SK-N-SH treated with all-trans-retinoic acid at 6 μM for 48 hours (cell line): ENCODE measurements at regions not wholly inside any gene's neighbourhood (a gene's known extent, or its start where the extent isn't known, plus 50 kb on each side); places are given as distances from the start of the nearest gene placed in this dataset.

ENCODE experiments used
- ATAC-seq: fragments of 200-7000 bp; cut with Tn5 transposase; 3 replicates; pipeline ENCODE4 v1.9.1; 2020; ENCODE audit warnings: mild to moderate bottlenecking, moderate library complexity
- ARNTL ChIP-seq: fragments of 450-650 bp; formaldehyde crosslinking; IDR thresholded peaks from 2 replicates; pipeline ENCODE4 v1.5.0; 2020; ENCODE audit warnings: low read depth, mild to moderate bottlenecking, moderate library complexity, borderline replicate concordance
- BACH2 ChIP-seq: fragments of 250-450 bp; sonication (Bioruptor Pico); IDR thresholded peaks from 2 replicates; pipeline ENCODE4 v1.9.0; 2021; ENCODE audit warnings: mild to moderate bottlenecking, borderline replicate concordance
- CSDC2 ChIP-seq: fragments of 250-450 bp; sonication (Bioruptor Pico); IDR thresholded peaks from 2 replicates; pipeline ENCODE4 v1.5.0; 2020; ENCODE audit warnings: mild to moderate bottlenecking, moderate library complexity
- ESRRG ChIP-seq: fragments of 250-450 bp; sonication (Bioruptor Pico); IDR thresholded peaks from 2 replicates; pipeline ENCODE4 v1.6.1; 2021; ENCODE audit warnings: mild to moderate bottlenecking
- GLIS3 ChIP-seq: fragments of 250-450 bp; sonication (Bioruptor Pico); IDR thresholded peaks from 2 replicates; pipeline ENCODE4 v1.5.0; 2020; ENCODE audit warnings: mild to moderate bottlenecking, moderate library complexity
- ISL1 ChIP-seq: fragments of 250-450 bp; sonication (Bioruptor Pico); IDR thresholded peaks from 2 replicates; pipeline ENCODE4 v2.1.2; 2022; ENCODE audit warnings: mild to moderate bottlenecking, moderate library complexity
- OSR1 ChIP-seq: fragments of 250-450 bp; sonication (Bioruptor Pico); IDR thresholded peaks from 2 replicates; pipeline ENCODE4 v1.8.0; 2022; ENCODE audit warnings: moderate library complexity, mild to moderate bottlenecking, inconsistent platforms
- PATZ1 ChIP-seq: fragments of 250-450 bp; sonication (Bioruptor Pico); IDR thresholded peaks from 2 replicates; pipeline ENCODE4 v1.8.0; 2020; ENCODE audit warnings: mild to moderate bottlenecking, moderate library complexity, borderline replicate concordance
- POU6F1 ChIP-seq: fragments of 250-450 bp; sonication (Bioruptor Pico); IDR thresholded peaks from 2 replicates; pipeline ENCODE4 v1.8.0; 2021; ENCODE audit warnings: low read depth, mild to moderate bottlenecking, moderate library complexity, borderline replicate concordance
- PPARA ChIP-seq: fragments of 250-450 bp; sonication (Bioruptor Pico); IDR thresholded peaks from 2 replicates; pipeline ENCODE4 v1.5.0; 2020; ENCODE audit warnings: mild to moderate bottlenecking, borderline replicate concordance
- RARB ChIP-seq: fragments of 250-450 bp; sonication (Bioruptor Pico); IDR thresholded peaks from 2 replicates; pipeline ENCODE4 v1.8.0; 2021; ENCODE audit warnings: mild to moderate bottlenecking, moderate library complexity
- SNAI2 ChIP-seq: fragments of 250-450 bp; sonication (Bioruptor Pico); IDR thresholded peaks from 2 replicates; pipeline ENCODE4 v1.5.0; 2020; ENCODE audit warnings: mild to moderate bottlenecking, moderate library complexity
- TOX ChIP-seq: fragments of 250-450 bp; sonication (Bioruptor Pico); IDR thresholded peaks from 2 replicates; pipeline ENCODE4 v1.8.0; 2021; ENCODE audit warnings: mild to moderate bottlenecking, moderate library complexity, borderline replicate concordance
- TSHZ2 ChIP-seq: fragments of 250-450 bp; sonication (Bioruptor Pico); IDR thresholded peaks from 2 replicates; pipeline ENCODE4 v1.5.0; 2020; ENCODE audit warnings: mild to moderate bottlenecking, moderate library complexity
- ZC3H10 ChIP-seq: fragments of 250-450 bp; sonication (Bioruptor Pico); IDR thresholded peaks from 2 replicates; pipeline ENCODE4 v1.5.1; 2021; ENCODE audit warnings: mild to moderate bottlenecking, moderate library complexity
- ZFP30 ChIP-seq: fragments of 450-650 bp; formaldehyde crosslinking; IDR thresholded peaks from 2 replicates; pipeline ENCODE4 v1.5.0; 2022; ENCODE audit warnings: mild to moderate bottlenecking, moderate library complexity
- TF ChIP-seq, protein P1 (sequence below): fragments of 250-450 bp; sonication (Bioruptor Pico); IDR thresholded peaks from 2 replicates; pipeline ENCODE4 v1.5.1; 2021; ENCODE audit warnings: mild to moderate bottlenecking, moderate library complexity

GRCh38 chr2:204321027-204321800, 224.1 kb upstream of the PARD3B start:
- no peak for ATAC-seq
- TF ChIP-seq OSR1 (CRISPR knock-in tag): no peak
- no peak for TF ChIP-seq PPARA (CRISPR knock-in tag)
- TF ChIP-seq POU6F1 (CRISPR knock-in tag): no peak
- no peak for TF ChIP-seq TSHZ2 (CRISPR knock-in tag)
- no peak for TF ChIP-seq SNAI2 (CRISPR knock-in tag)
- TF ChIP-seq, protein P1, sequence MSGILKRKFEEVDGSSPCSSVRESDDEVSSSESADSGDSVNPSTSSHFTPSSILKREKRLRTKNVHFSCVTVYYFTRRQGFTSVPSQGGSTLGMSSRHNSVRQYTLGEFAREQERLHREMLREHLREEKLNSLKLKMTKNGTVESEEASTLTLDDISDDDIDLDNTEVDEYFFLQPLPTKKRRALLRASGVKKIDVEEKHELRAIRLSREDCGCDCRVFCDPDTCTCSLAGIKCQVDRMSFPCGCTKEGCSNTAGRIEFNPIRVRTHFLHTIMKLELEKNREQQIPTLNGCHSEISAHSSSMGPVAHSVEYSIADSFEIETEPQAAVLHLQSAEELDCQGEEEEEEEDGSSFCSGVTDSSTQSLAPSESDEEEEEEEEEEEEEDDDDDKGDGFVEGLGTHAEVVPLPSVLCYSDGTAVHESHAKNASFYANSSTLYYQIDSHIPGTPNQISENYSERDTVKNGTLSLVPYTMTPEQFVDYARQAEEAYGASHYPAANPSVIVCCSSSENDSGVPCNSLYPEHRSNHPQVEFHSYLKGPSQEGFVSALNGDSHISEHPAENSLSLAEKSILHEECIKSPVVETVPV: no peak
- TF ChIP-seq CSDC2 (CRISPR knock-in tag): no peak
- no peak for TF ChIP-seq ISL1 (CRISPR knock-in tag)

GRCh38 chr2:204321910-204322751, 223.1 kb upstream of the PARD3B start:
- peak; percentile 46 for ATAC-seq
- TF ChIP-seq GLIS3 (no peak), ESRRG (CRISPR knock-in tag) (no peak), ZFP30 (no peak), PATZ1 (CRISPR knock-in tag) (no peak), ZC3H10 (CRISPR knock-in tag) (no peak), ARNTL (CRISPR knock-in tag) (no peak), RARB (CRISPR knock-in tag) (no peak), CSDC2 (CRISPR knock-in tag) (no peak), TOX (no peak), PPARA (CRISPR knock-in tag) (no peak), POU6F1 (CRISPR knock-in tag) (no peak), BACH2 (CRISPR knock-in tag) (no peak)
- TF ChIP-seq, protein P1: no peak
